ENCODE measurements at regions not wholly inside any gene's neighbourhood (a gene's known extent, or its start where the extent isn't known, plus 50 kb on each side); places are given as distances from the start of the nearest gene placed in this dataset.

DNA sequence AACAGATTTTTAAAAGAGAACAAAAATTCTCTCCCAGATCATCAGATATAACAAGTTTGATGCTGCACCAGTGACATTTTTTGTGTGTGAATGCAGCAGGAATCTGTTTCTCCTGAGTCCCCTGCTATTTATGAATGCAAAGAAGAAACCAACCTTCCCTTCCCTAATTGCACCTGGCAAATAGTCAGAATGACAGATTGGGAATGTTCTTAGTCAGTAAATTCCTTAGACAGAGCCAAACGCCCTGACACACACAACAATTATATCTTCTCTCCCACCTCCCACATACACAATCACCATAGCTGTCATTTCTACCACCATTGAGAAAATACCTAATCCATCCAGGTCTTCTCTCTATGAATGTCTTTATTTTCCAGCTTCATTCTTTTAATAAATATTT is 174.4 kb downstream of the ALG10B start:
- no peak overlapping the region for H3K27ac Mint-ChIP-seq
- intact Hi-C loops (cut with micrococcal nuclease) = no loop called here
- POLR2A ChIA-PET = no interaction called here

DNA sequence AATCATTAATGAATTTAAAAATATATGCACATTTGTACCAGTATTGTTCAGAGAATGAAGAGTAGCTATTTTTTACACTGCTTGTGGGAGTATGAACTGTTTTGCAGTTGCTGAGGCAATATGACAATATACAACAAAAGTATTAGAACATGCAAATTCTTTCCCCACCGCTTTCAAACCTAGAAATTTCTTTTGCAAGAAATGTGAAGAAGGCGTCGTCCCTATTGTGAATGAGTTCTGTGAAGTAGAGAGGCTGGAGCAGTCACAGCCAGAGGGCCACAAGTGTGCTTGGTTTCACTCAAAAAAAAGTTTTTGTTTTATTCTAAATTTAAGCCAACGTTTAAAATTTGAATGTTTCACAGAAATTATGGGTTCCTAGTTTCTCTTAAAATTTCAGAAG is 184.9 kb downstream of the ALG10B start:
- TF ChIP-seq CTCF (IDR thresholded peaks at IDR 0.05) = no peak

More for the DNA sequence above, 174.4 kb downstream of the ALG10B start:
- H3K4me1 Mint-ChIP-seq (ENCODE audit: low read depth) = no peaks in the 10 kb centered on the region
- H3K9me3 Mint-ChIP-seq = no peaks in the 10 kb centered on the region
- H3K27me3 Mint-ChIP-seq = no peaks in the 10 kb centered on the region
- no peak overlapping the region for H3K4me3 Mint-ChIP-seq
- TF ChIP-seq CTCF (IDR thresholded peaks at IDR 0.05) = no peak
- DNase-seq = no peak
- ATAC-seq = no peak
- CTCF ChIA-PET = no interaction called here
- no peaks in the 10 kb centered on the region for H3K36me3 Mint-ChIP-seq (ENCODE audit: low read depth)

DNA sequence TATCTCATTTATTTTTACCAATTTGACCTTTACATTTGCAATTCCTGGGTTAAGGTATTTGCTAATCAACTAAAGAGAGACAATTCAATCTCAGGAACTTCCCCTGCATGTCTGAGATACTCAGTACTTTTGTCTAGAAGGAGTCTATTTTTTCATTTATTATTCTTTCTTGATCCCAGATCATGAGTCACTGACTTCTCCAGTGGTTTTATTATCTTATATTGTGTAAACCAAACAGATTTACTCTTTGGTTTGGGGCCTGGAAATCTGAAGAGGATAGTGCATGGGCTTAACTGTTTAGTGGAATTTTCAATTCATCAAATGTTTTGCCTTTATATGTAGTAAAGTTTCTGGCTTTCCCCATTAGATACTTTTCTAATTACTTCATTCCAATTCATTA is 185.4 kb downstream of the ALG10B start:
- Mint-ChIP-seq H3K27ac (no peak overlapping the region), H3K4me3 (no peak overlapping the region), H3K36me3 (ENCODE audit: low read depth) (no peaks in the 10 kb centered on the region), H3K27me3 (no peaks in the 10 kb centered on the region), H3K4me1 (ENCODE audit: low read depth) (no peaks in the 10 kb centered on the region), H3K9me3 (peaks cover 19% of the 10 kb centered on the region)
- ChIA-PET POLR2A (no interaction called here), CTCF (no interaction called here)
- TF ChIP-seq CTCF (IDR thresholded peaks at IDR 0.05) = no peak
- DNase-seq (no peak), ATAC-seq (no peak)
- intact Hi-C loops (cut with micrococcal nuclease) = no loop called here

More for the DNA sequence above, 184.9 kb downstream of the ALG10B start:
- H3K4me3 Mint-ChIP-seq = no peak overlapping the region
- ChIA-PET CTCF (no interaction called here), POLR2A (no interaction called here)
- no peaks in the 10 kb centered on the region for H3K27me3 Mint-ChIP-seq
- ATAC-seq (no peak), DNase-seq (no peak)
- intact Hi-C loops (cut with micrococcal nuclease) = no loop called here
- H3K9me3 Mint-ChIP-seq = peaks cover 20% of the 10 kb centered on the region
- no peaks in the 10 kb centered on the region for H3K36me3 Mint-ChIP-seq (ENCODE audit: low read depth)
- H3K4me1 Mint-ChIP-seq (ENCODE audit: low read depth) = no peaks in the 10 kb centered on the region
- H3K27ac Mint-ChIP-seq = no peak overlapping the region

DNA sequence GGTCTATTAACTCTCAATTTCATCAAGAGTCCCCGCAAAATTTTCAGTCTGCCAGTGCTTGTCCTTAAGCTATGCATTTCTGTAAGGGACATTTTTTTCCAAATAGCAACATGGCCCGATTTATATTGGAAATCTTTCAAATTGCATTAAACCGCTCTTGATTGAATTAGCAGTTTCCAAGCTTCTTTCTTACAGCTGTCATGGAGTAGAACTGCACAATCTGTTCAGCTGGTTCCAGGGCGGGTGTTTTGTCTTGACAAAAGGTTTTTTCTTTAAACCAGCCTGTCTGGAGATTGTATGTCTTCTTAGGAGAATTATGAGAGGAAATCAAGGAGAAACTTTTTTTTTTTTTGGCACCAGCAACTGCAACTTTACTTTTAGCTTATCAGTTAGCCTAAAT is 185.8 kb downstream of the ALG10B start:
- ChIA-PET CTCF (no interaction called here), POLR2A (no interaction called here)
- intact Hi-C loops (cut with micrococcal nuclease) = no loop called here
- no peak for TF ChIP-seq CTCF (IDR thresholded peaks at IDR 0.05)
- Mint-ChIP-seq H3K9me3 (peaks cover 17% of the 10 kb centered on the region), H3K27me3 (no peaks in the 10 kb centered on the region), H3K4me3 (no peak overlapping the region), H3K4me1 (ENCODE audit: low read depth) (no peaks in the 10 kb centered on the region), H3K27ac (no peak overlapping the region), H3K36me3 (ENCODE audit: low read depth) (no peaks in the 10 kb centered on the region)
- DNase-seq = no peak
- no peak for ATAC-seq

- no peaks in the 10 kb centered on the region for H3K36me3 Mint-ChIP-seq (ENCODE audit: low read depth)
- TF ChIP-seq CTCF (IDR thresholded peaks at IDR 0.05) = no peak
- CTCF ChIA-PET = no interaction called here
- no peaks in the 10 kb centered on the region for H3K4me1 Mint-ChIP-seq (ENCODE audit: low read depth)
- intact Hi-C loops (cut with micrococcal nuclease) = no loop called here
- no peak for DNase-seq
- no peaks in the 10 kb centered on the region for H3K27me3 Mint-ChIP-seq
- ATAC-seq = no peak
- H3K9me3 Mint-ChIP-seq = peaks cover 4% of the 10 kb centered on the region
- no peak overlapping the region for H3K4me3 Mint-ChIP-seq
- no peak overlapping the region for H3K27ac Mint-ChIP-seq
- POLR2A ChIA-PET = no interaction called here
Observed at GRCh38 chr12:38507839-38508238, 191.3 kb downstream of the ALG10B start.
